ACC112 (cell line): ENCODE measurements at regions not wholly inside any gene's neighbourhood (a gene's known extent, or its start where the extent isn't known, plus 50 kb on each side); places are given as distances from the start of the nearest gene placed in this dataset.

Experiments
- H2AFZ ChIP-seq: fragments of 200-600 bp; sonication (generic); one replicate; pipeline ENCODE4 v1.6.0; 2017; ENCODE audit warnings: antibody characterized with exemption, low read length; ENCODE audit not compliant: unreplicated experiment
- H3K27ac ChIP-seq: fragments of 200-600 bp; sonication (generic); 2 replicates; pipeline ENCODE4 v1.5.1; 2014; ENCODE audit warnings: low read depth, mild to moderate bottlenecking, antibody characterized with exemption, low read length, moderate library complexity
- H3K27me3 ChIP-seq: fragments of 200-600 bp; sonication (generic); 2 replicates; pipeline ENCODE4 v1.6.1; 2014; ENCODE audit warnings: mild to moderate bottlenecking, antibody characterized with exemption, low read length, moderate library complexity, mixed read lengths; ENCODE audit not compliant: insufficient read depth
- H3K36me3 ChIP-seq: fragments of 200-600 bp; sonication (generic); 2 replicates; pipeline ENCODE4 v1.6.1; 2016; ENCODE audit warnings: mild to moderate bottlenecking, antibody characterized with exemption, low read length, moderate library complexity, mixed read lengths; ENCODE audit not compliant: insufficient read depth
- H3K4me1 ChIP-seq: fragments of 200-600 bp; sonication (generic); one replicate; pipeline ENCODE4 v1.6.1; 2016; ENCODE audit warnings: low read length, mixed read lengths; ENCODE audit not compliant: insufficient read depth, unreplicated experiment, control insufficient read depth
- H3K4me3 ChIP-seq: fragments of 200-600 bp; sonication (generic); 2 replicates; pipeline ENCODE4 v1.5.1; 2014; ENCODE audit warnings: mild to moderate bottlenecking, low read depth, low read length
- H3K79me2 ChIP-seq: fragments of 200-600 bp; sonication (generic); one replicate; pipeline ENCODE4 v1.6.0; 2016; ENCODE audit warnings: low read length; ENCODE audit not compliant: control insufficient read depth, unreplicated experiment, insufficient read depth

DNA sequence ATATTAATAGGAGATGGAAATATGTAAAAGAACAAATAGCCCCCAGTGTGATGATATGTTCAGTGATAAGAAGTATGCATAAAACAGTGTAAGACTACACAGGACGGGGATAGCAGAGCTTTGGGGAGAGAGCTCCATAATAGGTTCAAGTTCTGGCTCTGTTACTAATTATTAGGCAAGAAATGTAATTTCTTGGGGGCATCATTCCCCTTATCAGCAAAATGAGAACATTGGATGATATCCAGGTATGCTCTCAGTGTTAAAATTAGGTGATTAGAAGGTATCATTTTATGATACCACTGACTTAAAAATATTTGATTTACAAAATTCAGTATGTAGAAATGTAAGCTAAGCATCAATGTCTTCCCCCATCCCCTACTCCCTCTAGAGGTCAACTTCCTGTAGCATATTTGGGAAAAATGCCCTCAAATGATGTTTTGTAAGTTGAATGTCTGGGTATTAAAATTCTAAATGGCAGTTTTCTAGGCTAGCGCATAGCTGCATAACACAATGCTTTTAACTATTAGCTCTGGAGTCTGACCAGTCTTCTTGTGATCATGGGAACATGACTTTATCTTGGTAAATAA, 585.7 kb upstream of the CAMK1G start:
- Histone ChIP-seq H3K27me3 (no peaks in the 10 kb centered on the region), H2AFZ (no peak overlapping the region), H3K4me1 (no peaks in the 10 kb centered on the region), H3K36me3 (no peaks in the 10 kb centered on the region), H3K79me2 (no peaks in the 10 kb centered on the region), H3K27ac (no peak overlapping the region), H3K4me3 (no peak overlapping the region)

DNA sequence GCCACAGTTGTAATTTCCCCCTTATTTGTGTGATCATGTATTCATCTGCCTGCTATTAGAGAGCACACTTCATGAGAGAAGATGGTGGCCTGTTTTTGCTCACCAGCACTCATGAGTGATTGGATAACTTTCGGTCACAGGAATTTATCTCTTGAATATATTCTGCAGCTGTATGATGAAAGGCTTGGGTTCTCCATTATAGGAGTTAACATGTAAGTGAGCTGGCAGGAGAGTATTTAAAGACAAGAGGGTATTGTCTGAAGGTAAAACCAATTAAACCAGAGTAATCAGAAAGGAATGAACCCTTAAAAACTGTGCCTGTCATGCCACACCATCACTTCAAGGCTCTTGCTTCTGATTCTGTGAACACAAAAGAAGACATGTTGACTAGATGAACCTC, 574.9 kb upstream of the CAMK1G start:
- Histone ChIP-seq H3K27ac (no peak overlapping the region), H2AFZ (no peak overlapping the region), H3K27me3 (no peaks in the 10 kb centered on the region), H3K4me3 (no peak overlapping the region), H3K36me3 (no peaks in the 10 kb centered on the region), H3K79me2 (no peaks in the 10 kb centered on the region), H3K4me1 (no peaks in the 10 kb centered on the region)

DNA sequence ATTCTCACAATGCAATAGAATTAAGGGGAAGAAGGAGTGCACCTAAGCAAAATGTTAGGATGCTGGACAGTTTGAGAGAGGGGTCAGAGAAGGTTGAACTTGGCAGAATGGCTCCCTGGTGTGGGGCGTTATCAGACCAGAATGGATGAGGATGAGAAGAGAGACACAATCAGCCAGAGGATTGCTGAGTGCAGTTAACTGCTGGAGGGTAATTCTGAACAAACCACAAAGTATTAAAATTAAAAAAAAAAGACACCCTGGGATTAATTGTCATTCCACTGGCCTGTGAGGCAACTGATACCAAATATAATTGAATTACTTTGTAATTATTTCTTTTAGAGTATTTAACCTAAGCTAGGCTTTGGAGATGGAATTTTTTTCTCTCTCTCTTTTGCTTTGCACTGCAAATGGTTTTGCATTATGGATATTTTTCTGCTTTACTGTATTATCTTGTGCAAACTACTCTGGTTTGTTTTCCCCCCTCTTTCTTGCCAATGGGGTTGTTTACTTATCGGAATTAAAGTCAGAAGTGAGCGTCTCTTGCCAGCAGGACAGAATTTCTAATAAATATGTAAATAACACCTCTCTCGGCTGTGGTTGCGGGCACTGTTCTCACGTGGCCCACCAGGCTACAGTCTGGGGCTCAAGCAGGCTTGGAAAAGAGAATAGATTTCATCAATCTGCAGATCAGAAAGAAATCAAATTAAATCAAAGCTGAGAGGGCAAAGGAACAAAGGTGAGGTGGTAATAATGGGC, 572.9 kb upstream of the CAMK1G start:
- Histone ChIP-seq H3K79me2 (no peaks in the 10 kb centered on the region), H3K27ac (no peak overlapping the region), H2AFZ (no peak overlapping the region), H3K36me3 (no peaks in the 10 kb centered on the region), H3K4me3 (no peak overlapping the region), H3K4me1 (no peaks in the 10 kb centered on the region), H3K27me3 (no peaks in the 10 kb centered on the region)

DNA sequence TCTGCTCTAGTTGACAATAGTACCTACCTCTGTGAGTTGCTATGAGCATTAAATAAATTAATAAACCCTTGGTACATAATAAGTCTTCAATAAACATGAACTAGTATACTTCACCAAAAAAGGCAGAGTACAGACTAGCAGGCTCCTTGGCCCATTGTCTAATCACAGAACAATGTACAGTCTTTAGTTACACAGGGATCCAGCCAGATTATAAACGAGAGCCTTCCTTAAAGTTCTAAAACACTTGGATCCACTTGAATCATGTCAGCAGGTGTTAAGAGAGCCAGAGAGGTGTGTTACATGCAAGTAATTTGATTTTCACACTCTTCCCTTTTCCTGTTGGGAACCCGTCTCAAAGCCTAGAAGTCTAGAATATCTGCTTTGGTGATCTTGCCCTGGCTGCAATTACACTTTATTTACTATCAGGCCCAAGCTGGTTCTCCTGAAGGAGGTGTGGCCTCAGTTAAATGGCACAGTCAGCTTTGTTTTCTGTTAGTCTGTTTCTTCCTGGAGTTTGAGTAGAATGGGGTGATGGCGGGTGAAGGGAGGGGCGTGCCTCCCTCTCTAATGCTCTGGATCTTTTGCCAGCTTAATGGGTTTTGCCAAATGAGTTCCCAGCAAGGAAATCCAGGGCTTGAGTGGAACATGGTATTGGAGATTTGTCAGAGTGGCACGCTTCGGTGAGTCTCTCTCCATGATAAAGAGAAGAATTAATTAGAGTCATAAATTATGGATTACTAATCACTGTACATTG, 570.9 kb upstream of the CAMK1G start:
- Histone ChIP-seq H2AFZ (no peak overlapping the region), H3K27ac (no peak overlapping the region), H3K4me1 (no peaks in the 10 kb centered on the region), H3K27me3 (no peaks in the 10 kb centered on the region), H3K4me3 (no peak overlapping the region), H3K79me2 (no peaks in the 10 kb centered on the region), H3K36me3 (no peaks in the 10 kb centered on the region)

DNA sequence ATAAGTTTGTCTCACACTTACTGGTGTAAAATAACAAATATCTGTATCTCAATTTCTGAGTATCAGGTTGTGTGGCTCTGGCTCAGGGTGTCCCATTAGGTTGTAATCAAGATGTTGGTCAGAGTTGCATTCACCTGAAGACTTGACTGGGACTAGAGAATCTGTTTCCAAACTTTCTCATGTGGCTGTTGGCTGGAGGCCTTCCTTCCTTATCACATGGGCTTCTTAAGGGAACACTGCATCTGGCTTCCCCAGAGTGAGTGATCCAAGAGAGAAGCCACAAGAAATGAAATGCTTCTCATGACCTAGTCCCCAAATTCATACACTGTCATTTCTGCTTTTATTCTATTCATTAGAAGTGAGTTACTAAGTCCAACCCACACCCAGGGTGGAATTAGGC, 568.4 kb upstream of the CAMK1G start:
- no peak overlapping the region for H2AFZ ChIP-seq
- no peaks in the 10 kb centered on the region for H3K27me3 ChIP-seq
- H3K4me1 ChIP-seq = no peaks in the 10 kb centered on the region
- H3K27ac ChIP-seq = no peak overlapping the region
- H3K79me2 ChIP-seq = no peaks in the 10 kb centered on the region
- no peak overlapping the region for H3K4me3 ChIP-seq
- H3K36me3 ChIP-seq = no peaks in the 10 kb centered on the region

DNA sequence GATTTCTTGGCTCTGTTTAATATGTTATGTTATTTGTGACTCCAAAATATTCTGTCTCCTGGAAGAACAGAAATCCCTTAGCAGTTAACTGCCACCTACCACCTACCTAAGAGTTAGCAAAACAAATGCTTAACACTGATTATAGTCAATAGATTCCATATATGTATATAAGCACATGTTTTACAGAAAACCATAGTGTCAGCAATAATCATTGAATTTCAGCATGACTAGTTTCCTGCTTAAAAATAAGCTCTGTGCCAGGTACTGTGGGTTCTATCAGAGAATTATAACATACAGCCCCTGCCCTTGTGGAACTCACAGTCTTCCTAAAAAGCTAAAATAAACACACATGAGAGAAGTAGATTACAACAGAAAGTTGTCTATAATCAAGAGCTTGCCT, 561.9 kb upstream of the CAMK1G start:
- no peaks in the 10 kb centered on the region for H3K4me1 ChIP-seq
- H3K27ac ChIP-seq = no peak overlapping the region
- H3K4me3 ChIP-seq = no peak overlapping the region
- H2AFZ ChIP-seq = no peak overlapping the region
- no peaks in the 10 kb centered on the region for H3K27me3 ChIP-seq
- no peaks in the 10 kb centered on the region for H3K36me3 ChIP-seq
- H3K79me2 ChIP-seq = no peaks in the 10 kb centered on the region

DNA sequence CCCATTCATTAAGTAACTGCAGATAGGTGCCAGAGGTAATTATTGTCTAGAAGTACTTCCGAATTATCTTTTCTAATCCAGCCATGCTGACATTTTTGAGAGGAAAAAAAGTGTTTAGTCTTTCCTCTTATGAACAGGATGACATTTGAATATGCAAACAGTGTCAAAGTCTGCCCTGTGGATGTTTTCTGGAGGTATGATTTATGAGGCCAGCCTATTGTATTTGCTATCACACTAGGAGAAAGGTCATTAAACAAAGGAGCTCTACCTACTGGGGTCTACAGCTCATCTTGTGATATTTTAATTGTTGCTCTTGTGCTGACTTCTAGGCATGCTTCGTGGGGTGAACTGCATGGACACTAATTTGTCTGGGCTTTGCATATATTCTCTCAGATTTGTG, 559.7 kb upstream of the CAMK1G start:
- Histone ChIP-seq H3K27ac (no peak overlapping the region), H3K4me3 (no peak overlapping the region), H3K36me3 (no peaks in the 10 kb centered on the region), H2AFZ (no peak overlapping the region), H3K79me2 (no peaks in the 10 kb centered on the region), H3K4me1 (no peaks in the 10 kb centered on the region), H3K27me3 (no peaks in the 10 kb centered on the region)

DNA sequence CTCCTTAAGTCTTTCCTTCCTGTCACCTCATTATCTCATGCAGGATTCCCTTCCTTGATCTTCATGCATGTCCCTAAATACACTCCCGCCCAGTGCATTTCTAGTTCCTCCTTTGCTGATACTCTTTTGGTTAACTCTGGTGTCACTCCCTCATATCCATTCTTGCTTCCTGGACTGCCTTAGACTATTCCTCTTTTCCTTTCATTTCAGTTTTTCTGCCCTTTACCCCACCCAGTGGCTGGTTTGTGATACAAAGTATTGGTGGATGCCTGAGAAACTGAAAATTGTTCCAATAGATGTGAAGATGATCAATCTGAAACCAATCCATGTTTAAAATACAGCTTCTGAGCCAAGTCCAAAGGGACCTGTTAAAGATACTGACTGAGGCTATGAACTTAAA, 553.8 kb upstream of the CAMK1G start:
- Histone ChIP-seq H3K79me2 (no peaks in the 10 kb centered on the region), H3K27ac (no peak overlapping the region), H3K36me3 (no peaks in the 10 kb centered on the region), H2AFZ (no peak overlapping the region), H3K4me1 (no peaks in the 10 kb centered on the region), H3K27me3 (no peaks in the 10 kb centered on the region), H3K4me3 (no peak overlapping the region)

DNA sequence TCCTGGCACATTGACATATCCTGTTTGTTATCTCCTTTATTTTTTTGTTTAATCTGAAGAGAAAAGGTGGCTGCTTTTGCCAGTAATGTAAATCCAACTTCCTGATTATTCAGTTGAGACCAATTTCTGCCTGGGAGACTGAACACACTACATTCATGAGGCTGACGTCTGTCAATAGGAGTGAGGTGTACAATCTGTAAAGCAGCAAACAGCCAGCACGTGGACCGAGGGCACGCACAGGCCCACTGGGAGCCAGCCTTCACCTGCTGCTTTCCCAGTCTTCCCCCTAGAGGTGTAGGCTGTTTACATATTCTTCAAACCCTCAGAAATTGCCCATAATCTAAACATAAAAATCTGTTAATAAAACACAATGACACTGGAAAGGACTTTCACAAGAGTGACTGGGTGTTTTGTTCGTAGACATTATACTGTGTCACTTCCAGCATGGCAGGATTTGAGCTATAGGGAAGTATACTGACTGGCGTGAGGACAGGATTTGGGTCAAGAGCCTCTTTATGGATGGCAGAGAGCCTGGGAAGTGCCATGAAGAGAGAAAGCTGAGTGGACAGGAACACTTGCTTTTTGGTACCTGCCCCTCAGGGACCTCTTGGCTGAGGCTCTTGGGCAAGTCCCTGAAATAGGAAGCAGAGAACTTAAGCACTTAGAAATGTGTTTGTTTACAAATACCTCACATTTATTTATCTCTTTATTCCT, 552.9 kb upstream of the CAMK1G start:
- no peaks in the 10 kb centered on the region for H3K4me1 ChIP-seq
- H3K27ac ChIP-seq = no peak overlapping the region
- no peak overlapping the region for H2AFZ ChIP-seq
- H3K36me3 ChIP-seq = no peaks in the 10 kb centered on the region
- H3K4me3 ChIP-seq = no peak overlapping the region
- H3K79me2 ChIP-seq = no peaks in the 10 kb centered on the region
- no peaks in the 10 kb centered on the region for H3K27me3 ChIP-seq

DNA sequence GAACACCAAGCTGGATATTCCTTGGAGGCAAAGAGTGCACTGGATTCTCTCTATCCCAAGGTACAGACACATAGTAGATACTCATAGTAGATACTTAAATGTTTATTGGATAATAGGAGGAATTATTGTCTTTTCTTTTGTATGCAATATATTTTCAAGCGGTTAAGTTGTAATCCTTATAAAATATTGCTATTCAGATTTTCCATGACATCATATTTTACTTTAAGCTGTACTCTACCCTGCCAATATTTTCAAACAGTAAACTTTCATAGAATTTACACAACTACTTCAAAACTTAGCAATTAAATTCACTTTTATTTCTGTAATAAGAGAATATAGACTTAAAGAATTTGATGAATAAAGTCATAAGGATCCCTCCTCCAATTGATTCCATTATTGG, 546.5 kb upstream of the CAMK1G start:
- H3K27me3 ChIP-seq = no peaks in the 10 kb centered on the region
- H2AFZ ChIP-seq = no peak overlapping the region
- no peaks in the 10 kb centered on the region for H3K4me1 ChIP-seq
- no peak overlapping the region for H3K4me3 ChIP-seq
- no peaks in the 10 kb centered on the region for H3K36me3 ChIP-seq
- no peak overlapping the region for H3K27ac ChIP-seq
- no peaks in the 10 kb centered on the region for H3K79me2 ChIP-seq
